AML-193 (cell line): ENCODE measurements at regions not wholly inside any gene's neighbourhood (a gene's known extent, or its start where the extent isn't known, plus 50 kb on each side); places are given as distances from the start of the nearest gene placed in this dataset.
A peak's percentile ranks its signal among the peaks of the same experiment; 100 is the strongest.
"Not testable (repeated sequence)": the region's sequence is repeated elsewhere in the genome, so short reads cannot be mapped to it uniquely, and the experiment has no call there.

ENCODE experiments used
- DNase-seq, 2 experiments: peaks; one replicate each; lab custom pipeline; 2025; lab: John Stamatoyannopoulos, UW

GRCh38 chr4:148649652-148650331 lies 207.6 kb upstream of the NR3C2 start:
- no peak for DNase-seq

- DNase-seq: peak; percentile 18 to 32
Observed at GRCh38 chr4:148643851-148644250, 201.6 kb upstream of the NR3C2 start.

GRCh38 chr4:148642907-148643306 lies 200.7 kb upstream of the NR3C2 start:
- DNase-seq: no peak

GRCh38 chr4:148638079-148638478 lies 195.9 kb upstream of the NR3C2 start:
- not testable (repeated sequence) for DNase-seq

GRCh38 chr4:148637453-148637852 lies 195.2 kb upstream of the NR3C2 start:
- DNase-seq: not testable (repeated sequence)

- DNase-seq: no peak
Observed at GRCh38 chr4:148634476-148634875, 192.3 kb upstream of the NR3C2 start.

- no peak for DNase-seq
Observed at GRCh38 chr4:148633720-148634119, 191.5 kb upstream of the NR3C2 start.

- DNase-seq: no peak
Observed at GRCh38 chr4:148632476-148632875, 190.3 kb upstream of the NR3C2 start.

- DNase-seq: no peak
Observed at GRCh38 chr4:148630051-148630450, 187.8 kb upstream of the NR3C2 start.

- DNase-seq: no peak
Observed at GRCh38 chr4:148618856-148619255, 176.6 kb upstream of the NR3C2 start.

- no peak for DNase-seq
Observed at GRCh38 chr4:148608968-148609367, 166.8 kb upstream of the NR3C2 start.

- not testable (repeated sequence) for DNase-seq
Observed at GRCh38 chr4:148598418-148599207, 156.4 kb upstream of the NR3C2 start.

GRCh38 chr4:148589182-148589581 lies 147.0 kb upstream of the NR3C2 start:
- DNase-seq: no peak

- DNase-seq: no peak
Observed at GRCh38 chr4:148575577-148575976, 133.4 kb upstream of the NR3C2 start.

GRCh38 chr4:148574911-148575310 lies 132.7 kb upstream of the NR3C2 start:
- DNase-seq: no peak

- DNase-seq: no peak
Observed at GRCh38 chr4:148574502-148574901, 132.3 kb upstream of the NR3C2 start.

GRCh38 chr4:148574066-148574465 lies 131.9 kb upstream of the NR3C2 start:
- no peak for DNase-seq

GRCh38 chr4:148573296-148573695 lies 131.1 kb upstream of the NR3C2 start:
- no peak for DNase-seq

GRCh38 chr4:148565801-148566200 lies 123.6 kb upstream of the NR3C2 start:
- DNase-seq: no peak

GRCh38 chr4:148563684-148564083 lies 121.5 kb upstream of the NR3C2 start:
- DNase-seq: no peak

- DNase-seq: no peak
Observed at GRCh38 chr4:148561467-148561866, 119.3 kb upstream of the NR3C2 start.

- no peak for DNase-seq
Observed at GRCh38 chr4:148557793-148558192, 115.6 kb upstream of the NR3C2 start.

GRCh38 chr4:148550788-148551187 lies 108.6 kb upstream of the NR3C2 start:
- no peak for DNase-seq
